ENCODE measurements at regions not wholly inside any gene's neighbourhood (a gene's known extent, or its start where the extent isn't known, plus 50 kb on each side); places are given as distances from the start of the nearest gene placed in this dataset.

- no peak for ATAC-seq
Measured at GRCh38 chr1:209417761-209418160, 165.8 kb upstream of the CAMK1G start.

GRCh38 chr1:209420276-209420675 is 163.2 kb upstream of the CAMK1G start:
- no peaks in the 10 kb centered on the region for H3K9me3 ChIP-seq
- DNase-seq, result no peak
- no peak overlapping the region for H3K4me3 ChIP-seq
- intact Hi-C loops (cut with DNase I), result no loop called here
- H3K4me1 ChIP-seq, result no peaks in the 10 kb centered on the region
- ATAC-seq, result no peak
- no peaks in the 10 kb centered on the region for H3K36me3 ChIP-seq
- no peaks in the 10 kb centered on the region for H3K27me3 ChIP-seq
- H3K27ac ChIP-seq, result no peak overlapping the region
- TF ChIP-seq, protein P1, sequence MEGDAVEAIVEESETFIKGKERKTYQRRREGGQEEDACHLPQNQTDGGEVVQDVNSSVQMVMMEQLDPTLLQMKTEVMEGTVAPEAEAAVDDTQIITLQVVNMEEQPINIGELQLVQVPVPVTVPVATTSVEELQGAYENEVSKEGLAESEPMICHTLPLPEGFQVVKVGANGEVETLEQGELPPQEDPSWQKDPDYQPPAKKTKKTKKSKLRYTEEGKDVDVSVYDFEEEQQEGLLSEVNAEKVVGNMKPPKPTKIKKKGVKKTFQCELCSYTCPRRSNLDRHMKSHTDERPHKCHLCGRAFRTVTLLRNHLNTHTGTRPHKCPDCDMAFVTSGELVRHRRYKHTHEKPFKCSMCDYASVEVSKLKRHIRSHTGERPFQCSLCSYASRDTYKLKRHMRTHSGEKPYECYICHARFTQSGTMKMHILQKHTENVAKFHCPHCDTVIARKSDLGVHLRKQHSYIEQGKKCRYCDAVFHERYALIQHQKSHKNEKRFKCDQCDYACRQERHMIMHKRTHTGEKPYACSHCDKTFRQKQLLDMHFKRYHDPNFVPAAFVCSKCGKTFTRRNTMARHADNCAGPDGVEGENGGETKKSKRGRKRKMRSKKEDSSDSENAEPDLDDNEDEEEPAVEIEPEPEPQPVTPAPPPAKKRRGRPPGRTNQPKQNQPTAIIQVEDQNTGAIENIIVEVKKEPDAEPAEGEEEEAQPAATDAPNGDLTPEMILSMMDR (IDR thresholded peaks at IDR 0.05), result no peak

More at GRCh38 chr1:209417761-209418160, 165.8 kb upstream of the CAMK1G start:
- no peaks in the 10 kb centered on the region for H3K9me3 ChIP-seq
- no peaks in the 10 kb centered on the region for H3K4me1 ChIP-seq
- no peak for DNase-seq
- no peak overlapping the region for H3K4me3 ChIP-seq
- intact Hi-C loops (cut with DNase I), result no loop called here
- H3K36me3 ChIP-seq, result no peaks in the 10 kb centered on the region
- no peaks in the 10 kb centered on the region for H3K27me3 ChIP-seq
- TF ChIP-seq, protein P1 (IDR thresholded peaks at IDR 0.05), result no peak
- no peak overlapping the region for H3K27ac ChIP-seq

DNA sequence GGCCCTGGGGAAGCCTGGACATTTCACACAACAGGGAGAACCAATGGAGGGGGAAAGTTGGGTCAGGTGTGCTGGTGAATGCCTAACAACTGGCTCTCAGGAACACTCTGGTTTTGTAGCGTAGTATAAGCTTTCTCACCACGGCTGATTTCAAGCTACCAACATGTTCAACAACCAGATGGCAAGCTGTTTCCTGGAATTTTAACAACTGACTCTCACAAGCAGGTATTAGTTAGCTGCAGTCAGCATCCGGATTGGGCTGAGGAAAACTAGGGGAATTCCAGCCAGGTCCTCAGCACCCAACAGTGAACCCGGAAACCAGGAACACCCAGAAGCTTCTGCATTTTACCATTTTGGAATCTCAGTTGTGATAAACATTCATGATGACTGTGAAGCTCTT is 162.3 kb upstream of the CAMK1G start:
- ATAC-seq, result no peak

GRCh38 chr1:209421978-209422680 is 161.4 kb upstream of the CAMK1G start:
- ATAC-seq (no peak), DNase-seq (no peak)
- Histone ChIP-seq H3K4me1 (no peaks in the 10 kb centered on the region), H3K27ac (no peak overlapping the region), H3K9me3 (no peaks in the 10 kb centered on the region), H3K4me3 (no peak overlapping the region), H3K27me3 (no peaks in the 10 kb centered on the region), H3K36me3 (no peaks in the 10 kb centered on the region)
- TF ChIP-seq, protein P1 (IDR thresholded peaks at IDR 0.05), result no peak
- intact Hi-C loops (cut with DNase I), result no loop called here

More for the DNA sequence above, 162.3 kb upstream of the CAMK1G start:
- no peaks in the 10 kb centered on the region for H3K9me3 ChIP-seq
- intact Hi-C loops (cut with DNase I), result no loop called here
- no peaks in the 10 kb centered on the region for H3K36me3 ChIP-seq
- H3K4me1 ChIP-seq, result no peaks in the 10 kb centered on the region
- no peaks in the 10 kb centered on the region for H3K27me3 ChIP-seq
- DNase-seq, result no peak
- no peak overlapping the region for H3K27ac ChIP-seq
- TF ChIP-seq, protein P1 (IDR thresholded peaks at IDR 0.05), result no peak
- H3K4me3 ChIP-seq, result no peak overlapping the region

DNA sequence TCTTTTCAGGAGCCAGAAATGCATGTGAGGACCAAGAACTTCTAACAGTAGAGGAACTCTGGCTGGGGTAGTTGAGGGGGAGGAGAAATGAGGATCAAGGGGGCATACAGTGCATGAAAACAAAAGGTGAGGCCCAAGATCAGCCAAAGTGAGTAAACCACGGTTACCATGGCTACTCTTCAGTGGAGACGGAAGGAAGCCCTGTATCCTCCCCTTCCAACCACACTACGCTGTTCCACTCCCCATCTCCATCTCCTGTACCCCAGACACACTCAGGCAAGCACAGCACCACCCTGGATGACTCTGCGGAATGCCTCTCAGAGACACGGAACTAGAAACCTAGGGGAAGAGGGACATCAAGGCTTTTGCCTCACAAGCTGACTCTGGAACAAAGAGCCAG is 157.6 kb upstream of the CAMK1G start:
- TF ChIP-seq, protein P1 (IDR thresholded peaks at IDR 0.05), result no peak
- intact Hi-C loops (cut with DNase I), result no loop called here
- ATAC-seq, result no peak

More for the DNA sequence above, 157.6 kb upstream of the CAMK1G start:
- no peaks in the 10 kb centered on the region for H3K36me3 ChIP-seq
- H3K4me1 ChIP-seq, result no peaks in the 10 kb centered on the region
- no peak overlapping the region for H3K27ac ChIP-seq
- H3K9me3 ChIP-seq, result no peaks in the 10 kb centered on the region
- peaks cover 0 to 8% of the 10 kb centered on the region in 2 donors for H3K27me3 ChIP-seq
- no peak overlapping the region for H3K4me3 ChIP-seq
- DNase-seq, result no peak

Measured in left lung (tissue), 4 donors.